T-helper 9 cell (primary cell): ENCODE measurements at regions not wholly inside any gene's neighbourhood (a gene's known extent, or its start where the extent isn't known, plus 50 kb on each side); places are given as distances from the start of the nearest gene placed in this dataset.

ENCODE experiments used
- DNase-seq: peaks from one replicate; pipeline ENCODE4 v3.0.0-alpha.2; 2020

DNA sequence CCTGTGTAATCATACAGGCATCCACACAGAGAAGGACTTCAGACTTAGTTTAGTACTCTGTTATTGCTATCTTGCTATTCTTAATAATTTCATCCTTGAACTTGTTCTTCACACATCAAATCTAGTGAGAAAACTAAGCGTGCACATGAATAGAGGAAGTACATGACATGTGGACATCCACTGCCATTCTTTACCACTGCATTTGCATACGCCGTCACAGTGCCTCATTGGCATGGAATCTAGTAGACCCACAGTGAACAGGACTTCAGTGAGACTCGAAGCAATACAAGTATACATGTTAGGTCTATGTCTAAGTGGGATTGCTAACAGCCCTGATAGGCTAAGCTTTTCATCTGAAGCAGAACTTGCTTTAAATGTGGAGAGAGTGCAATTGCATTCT lies 592.1 kb downstream of the TLE4 start:
- no peak for DNase-seq

DNA sequence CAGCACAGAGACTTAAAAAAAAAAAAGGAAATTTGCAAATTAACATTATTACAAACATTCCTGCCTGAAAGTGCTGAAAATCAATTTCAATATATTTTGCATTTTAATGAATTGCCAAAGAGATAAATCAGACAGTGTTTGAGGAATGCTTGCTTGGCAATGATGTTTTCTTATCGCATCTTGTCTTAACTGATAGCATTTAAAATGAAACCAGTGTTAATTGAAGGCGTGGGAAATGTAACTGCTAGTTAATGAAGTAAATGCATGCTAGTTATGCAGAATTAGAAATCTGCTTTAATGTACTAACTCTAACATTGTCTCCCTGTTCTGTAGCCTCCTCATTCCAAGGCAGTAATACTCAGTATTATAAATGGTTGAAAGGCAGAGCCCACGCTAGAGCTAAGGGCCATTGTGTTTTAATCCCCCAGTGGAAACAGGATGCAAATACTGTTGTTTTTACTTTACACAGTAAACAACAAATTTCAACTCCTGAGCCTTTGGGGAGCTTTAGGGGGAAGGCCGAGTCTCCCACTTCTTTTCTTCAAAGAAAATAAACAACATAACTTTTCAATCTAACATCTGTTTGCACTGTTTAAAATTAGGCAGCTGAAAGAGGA lies 586.9 kb downstream of the TLE4 start:
- DNase-seq = no peak

DNA sequence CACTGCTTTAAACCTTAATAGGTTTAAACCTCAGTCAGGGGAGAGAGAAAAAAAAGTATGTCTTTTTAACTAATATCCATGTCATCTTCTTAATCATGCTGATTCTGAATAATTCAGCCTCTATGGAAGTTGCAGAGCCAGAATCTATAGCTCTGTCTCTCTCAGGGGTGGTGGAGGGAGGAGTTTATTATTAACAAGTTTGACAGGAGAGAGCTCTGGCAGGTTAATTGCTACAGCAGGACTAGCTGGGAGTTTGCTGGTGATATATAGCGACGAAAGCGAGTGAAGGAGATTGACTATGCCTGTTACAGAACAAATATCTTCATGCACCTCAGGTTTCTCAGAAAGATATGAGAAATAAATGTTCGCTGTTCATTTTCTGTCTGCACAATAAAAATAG lies 586.4 kb downstream of the TLE4 start:
- DNase-seq = no peak

DNA sequence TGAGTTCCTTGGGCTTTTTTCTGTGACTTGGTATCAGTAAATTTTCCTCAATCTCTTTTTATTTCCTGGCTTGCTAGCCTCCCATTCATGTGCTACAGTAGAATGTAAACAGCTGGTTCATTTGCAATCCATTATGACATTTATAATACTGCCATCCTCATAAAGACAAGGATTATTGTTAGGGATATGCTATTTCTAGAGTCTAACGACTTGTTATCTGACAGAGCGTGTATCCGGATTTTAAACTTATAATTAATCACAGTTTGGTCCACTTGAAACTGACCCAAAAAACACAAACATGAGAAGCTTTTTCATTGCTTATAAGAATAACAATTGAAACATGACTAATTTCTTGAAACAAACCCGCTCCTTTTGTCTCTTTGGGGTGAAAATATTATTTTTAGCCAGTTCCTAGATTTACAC lies 585.8 kb downstream of the TLE4 start:
- no peak for DNase-seq

DNA sequence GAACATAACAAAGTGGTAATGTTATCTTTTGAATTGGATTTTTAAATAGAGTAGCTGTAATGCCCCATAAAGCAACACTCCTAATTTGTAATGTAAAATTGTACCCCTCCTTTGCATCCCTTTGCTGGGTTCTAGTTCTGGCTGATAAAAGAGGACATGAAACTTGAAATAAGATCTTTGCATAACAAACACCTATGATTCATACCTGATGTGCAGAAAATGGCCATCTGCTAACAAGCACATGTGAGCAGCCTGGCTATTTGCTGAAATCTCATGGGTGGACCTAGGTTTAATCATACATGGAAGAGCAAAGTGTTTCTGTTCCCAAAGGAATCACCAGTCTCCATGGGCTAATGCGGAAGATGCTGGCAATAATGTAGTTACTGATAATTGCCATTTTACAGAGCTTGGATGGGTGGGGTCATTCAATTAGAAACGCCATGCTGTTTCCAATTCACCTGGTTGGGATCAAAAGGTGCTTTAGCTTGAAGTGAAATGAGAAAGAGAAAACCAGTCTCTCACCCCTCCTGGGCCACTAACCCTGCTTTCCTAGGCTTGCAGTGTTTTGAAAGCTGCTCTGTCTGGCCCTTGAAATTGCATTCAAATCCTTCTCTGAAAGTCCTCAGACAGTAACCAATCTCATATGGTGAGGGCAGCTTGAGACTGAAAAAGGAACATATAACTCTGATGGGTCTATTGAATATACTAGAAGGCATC lies 585.1 kb downstream of the TLE4 start:
- DNase-seq = no peak

DNA sequence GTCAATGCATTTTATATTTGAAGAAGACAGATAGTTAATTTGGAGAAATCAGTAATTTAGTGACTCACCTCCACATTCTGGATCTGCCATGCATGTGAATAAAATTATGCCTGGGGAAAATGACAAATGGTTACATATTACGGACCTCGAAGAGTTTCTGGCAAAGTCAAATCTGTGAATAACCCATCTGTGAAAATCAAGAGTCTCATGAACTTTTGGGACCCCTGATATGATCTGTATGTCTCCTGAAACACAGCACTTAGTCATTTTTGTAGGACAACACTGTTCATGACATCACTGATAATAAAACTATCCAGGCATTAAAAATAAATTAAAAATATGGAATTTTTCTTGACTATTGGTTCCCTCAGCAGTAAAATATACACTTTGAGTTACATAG lies 584.5 kb downstream of the TLE4 start:
- no peak for DNase-seq

DNA sequence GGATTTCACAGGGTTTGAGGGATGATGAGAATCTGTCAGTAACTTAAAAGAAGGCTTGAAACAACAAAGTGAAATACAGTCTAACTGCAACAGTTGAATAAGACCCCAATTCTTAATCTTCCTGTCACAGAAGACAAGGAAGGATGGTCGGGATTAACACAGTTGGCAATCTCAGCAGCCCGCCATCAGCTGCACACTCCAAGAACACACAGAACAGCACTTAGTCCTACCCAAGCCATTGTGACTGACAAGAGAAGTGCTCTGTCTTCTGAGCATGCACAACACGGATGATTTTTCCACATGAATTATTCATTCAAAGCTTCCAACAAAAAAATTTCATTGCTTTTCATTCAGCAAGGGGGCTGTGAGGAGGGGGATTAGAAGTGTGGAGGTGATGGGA lies 576.1 kb downstream of the TLE4 start:
- no peak for DNase-seq

DNA sequence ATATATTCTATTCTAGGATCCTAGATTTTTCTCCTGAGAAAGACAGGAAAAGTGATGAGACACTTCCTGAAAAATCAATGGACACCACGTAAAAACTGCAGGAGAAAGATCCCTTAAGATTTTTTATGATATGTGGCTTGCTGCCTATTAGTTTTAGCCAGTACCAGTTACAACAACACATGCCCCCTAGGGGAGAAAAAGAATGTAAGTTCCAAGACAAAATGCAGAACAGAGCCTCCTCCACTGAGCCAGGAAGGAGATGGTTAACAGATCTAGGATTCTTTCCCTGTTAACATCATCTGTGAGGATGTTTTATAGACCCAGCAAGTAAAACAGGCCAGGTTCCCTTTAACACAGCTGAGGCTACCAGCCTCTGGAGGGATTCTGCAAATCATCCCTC lies 574.7 kb downstream of the TLE4 start:
- no peak for DNase-seq

DNA sequence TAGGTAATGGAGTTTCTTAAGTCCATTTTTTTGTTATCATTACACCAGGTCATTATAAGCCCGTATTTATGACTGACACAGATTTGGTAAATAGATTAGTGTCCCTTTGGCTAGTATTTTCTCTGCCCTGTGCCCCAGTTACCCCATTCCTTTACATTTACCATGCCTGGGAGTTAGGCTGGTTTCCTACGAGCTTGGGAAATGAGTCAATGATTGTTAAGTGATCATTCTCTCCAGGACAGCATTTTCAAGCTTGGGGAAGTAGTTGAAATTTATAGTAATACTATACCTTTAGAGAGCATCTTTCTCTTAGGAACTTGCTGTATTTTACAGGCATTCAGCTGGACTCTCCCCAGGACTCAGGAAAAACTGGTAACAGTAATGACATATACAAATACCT lies 573.1 kb downstream of the TLE4 start:
- no peak for DNase-seq

DNA sequence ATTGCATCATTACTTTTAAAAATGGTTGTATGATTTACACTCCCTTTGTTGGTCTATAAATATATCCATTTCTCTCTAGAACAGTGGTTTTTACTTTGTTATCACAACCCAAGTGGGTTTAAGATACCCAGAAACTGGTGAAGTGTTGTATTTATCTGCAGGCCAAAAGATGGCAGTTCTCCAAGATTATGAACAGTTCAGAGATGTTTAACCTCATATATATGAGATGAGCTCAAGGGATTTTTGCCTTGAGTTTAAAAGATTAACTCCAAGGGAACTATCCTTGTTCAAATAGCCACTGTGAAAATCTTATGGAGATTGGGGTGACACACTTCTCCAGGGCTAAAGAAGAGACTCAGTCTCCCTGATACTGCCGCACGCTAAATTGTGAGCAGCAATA lies 572.6 kb downstream of the TLE4 start:
- DNase-seq = no peak

DNA sequence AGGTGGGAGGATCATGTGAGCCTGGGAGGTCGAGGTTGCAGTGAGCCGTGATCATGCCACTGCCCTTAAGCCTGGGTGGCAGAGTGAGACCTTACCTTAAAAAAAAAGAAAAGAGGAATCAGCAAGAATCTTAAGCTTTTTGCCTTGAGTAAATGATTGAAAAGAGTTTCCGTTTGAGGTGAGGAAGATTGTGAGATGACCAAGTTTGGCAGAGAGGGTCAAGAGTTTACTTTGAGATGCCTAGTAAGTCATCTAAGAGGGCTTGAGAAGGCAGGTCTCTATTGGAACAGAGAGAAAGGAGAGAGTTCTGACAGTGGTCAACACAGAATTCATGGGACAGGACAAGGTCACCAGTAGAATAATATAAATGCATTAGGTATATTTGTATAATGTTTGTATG lies 572.1 kb downstream of the TLE4 start:
- DNase-seq = no peak

DNA sequence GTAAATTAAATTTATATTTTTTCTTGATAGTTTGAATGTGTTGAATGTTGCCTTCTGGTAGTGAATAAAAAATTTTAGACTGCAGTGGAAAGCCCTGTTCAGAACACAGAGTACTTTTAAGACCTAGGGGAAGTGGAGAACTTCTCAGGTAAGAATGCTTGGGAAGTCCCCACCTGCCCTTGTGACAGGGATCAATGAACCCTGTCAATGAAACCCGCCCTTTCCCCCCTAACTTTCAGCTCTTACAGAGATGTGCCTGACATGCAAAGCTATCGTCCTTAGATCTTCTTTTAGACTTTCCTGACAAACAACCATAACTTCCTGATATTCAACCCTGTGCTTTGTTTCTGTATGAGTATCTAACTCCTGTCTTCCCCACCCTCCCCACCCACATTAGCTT lies 562.7 kb downstream of the TLE4 start:
- no peak for DNase-seq

DNA sequence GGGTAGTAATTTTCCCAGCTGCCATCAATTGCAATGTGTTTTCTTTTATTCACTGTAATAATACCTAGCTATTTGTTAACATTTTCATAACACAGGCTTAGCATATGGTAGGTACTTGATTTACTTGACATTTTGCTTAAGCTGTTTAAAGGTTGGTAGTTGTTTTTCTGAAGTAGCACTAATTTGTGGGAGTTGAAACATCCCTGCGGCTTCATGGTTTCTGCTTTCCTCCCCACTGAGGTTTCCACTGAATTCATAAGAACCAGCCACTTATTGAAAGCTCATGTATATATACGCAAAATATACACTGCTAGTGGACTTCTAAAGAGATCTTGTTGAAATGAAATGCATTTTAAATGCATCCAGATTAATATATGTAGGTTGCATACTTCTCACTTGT lies 559.9 kb downstream of the TLE4 start:
- DNase-seq = no peak

DNA sequence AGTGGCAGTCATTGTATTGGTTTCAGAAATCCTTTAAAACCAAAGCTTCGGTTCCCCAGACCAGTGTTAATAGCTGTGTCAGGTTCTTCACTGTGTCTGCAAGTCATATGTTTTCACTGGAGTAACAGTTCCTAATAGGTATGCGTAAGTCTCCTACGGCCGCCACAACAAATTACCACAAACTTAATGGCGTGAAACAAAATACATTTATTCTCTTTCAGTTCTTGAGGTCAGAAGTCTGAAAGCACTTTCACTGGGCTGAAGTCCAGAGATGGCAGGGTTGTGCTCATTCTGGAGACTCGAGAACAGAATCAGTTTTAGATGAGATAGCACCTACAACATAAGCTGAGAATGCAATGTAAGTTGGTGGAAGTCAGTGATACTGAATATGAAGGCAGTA lies 556.2 kb downstream of the TLE4 start:
- DNase-seq = no peak

DNA sequence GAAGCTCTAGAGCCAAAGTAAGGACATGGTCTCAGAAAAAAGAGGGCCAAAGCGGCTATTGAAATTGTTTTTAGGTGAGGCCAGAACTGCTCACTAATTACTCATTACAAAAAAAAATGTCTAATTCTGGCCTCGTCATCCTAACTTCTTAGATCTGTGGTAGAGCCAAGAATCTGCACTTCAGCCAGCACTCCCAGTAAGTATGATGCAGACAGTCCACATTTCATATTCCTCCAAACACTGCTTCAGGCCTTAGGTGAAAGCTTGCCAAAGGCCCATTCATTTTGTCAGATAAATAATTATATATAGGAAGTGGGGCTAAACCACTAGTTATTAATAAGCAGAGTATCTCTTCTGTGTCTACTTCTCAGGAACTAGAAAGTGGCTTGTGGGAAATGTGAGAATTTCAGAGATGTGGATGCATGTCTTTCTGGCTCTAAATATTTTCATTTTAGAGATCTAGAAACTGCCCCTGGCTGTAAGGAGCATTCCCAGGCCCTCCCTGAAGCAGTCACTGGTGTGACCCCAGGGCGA lies 554.0 kb downstream of the TLE4 start:
- no peak for DNase-seq

DNA sequence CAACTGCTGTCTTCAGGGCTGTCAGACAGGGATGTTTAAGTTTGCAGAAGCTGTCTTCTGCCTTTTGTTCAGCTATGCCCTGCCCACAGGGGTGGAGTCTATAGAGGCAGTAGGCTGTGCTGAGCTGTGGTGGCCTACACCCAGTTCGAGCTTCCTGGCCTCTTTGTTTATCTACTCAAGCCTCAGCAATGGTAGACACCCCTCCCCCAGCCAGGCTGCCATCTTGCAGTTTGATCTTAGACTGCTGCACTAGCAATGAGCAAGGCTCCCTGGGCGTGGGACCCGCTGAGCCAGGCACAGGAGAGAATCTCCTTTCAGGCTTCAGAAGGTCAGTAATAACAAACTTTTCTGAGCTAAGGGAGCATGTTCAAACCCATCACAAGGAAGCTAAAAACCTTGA lies 545.3 kb downstream of the TLE4 start:
- no peak for DNase-seq

DNA sequence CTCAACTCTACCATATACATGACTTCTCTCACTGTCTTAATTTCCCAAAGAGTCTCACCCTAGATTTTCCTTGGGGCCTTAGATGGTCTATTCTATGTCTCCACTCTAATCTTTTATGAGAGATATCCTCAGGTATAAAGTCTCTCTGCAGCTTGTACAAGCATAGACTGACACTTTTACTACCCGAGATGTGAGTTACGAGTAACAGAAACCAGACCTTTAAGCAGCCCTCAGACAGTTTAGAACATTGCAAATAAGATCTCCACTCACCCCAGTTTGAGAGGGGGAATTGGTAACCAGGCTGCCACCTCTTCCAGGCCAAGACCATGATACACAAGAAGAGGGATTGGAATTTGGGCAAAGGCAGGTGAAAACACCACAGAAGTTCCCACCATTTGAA lies 542.5 kb downstream of the TLE4 start:
- DNase-seq = no peak

DNA sequence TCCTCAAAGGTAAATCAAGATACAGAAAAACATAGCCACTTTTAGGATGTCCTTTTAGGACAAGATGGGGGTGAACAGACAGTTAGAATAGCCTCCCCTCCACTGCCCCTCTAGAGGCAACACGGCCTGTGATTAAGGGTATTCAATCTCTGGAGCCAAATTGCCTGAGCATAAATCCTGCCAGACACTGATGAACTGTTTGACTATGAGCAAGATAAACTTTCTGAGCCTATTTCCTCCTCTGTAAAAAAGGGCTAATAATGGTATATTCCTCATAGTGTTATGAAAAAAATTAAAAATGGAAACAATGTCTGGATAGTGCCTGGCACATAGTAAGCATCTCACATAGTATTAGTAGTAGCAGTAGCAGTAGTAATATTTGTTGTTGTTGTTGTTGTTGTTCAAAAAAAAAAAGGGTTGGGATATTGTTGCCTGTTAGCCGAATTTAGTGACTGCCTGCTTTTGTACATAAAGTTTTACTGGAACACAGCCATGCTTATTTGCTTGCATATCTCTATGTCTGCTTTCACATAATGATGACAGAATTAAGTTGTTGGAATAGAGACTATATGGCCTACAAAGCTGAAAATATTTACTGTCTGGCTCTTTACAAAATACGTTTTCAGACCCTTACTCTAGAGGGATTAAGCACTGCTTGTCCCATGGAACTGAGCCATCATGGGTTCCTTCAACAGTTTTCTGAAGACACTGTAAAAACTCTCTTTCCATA lies 536.3 kb downstream of the TLE4 start:
- DNase-seq = no peak

DNA sequence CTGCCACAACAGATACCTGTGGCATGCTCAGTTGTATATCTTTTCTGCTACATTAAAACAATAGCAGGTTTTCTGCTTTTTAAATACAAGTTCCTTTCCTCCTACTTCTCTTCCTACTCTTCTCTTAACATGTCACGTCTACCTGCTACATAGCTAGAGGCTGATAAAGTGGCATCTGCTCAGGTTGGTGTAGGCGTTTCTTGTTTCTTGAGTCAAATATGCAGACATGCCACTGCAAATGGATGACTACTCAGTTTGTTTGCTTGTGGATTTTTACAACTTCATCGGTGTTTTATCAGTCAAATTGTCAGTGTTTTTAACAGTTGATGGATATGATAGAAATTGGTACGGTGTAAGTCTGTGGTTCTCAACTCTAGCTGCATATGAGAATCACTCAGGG lies 525.7 kb downstream of the TLE4 start:
- DNase-seq = no peak

DNA sequence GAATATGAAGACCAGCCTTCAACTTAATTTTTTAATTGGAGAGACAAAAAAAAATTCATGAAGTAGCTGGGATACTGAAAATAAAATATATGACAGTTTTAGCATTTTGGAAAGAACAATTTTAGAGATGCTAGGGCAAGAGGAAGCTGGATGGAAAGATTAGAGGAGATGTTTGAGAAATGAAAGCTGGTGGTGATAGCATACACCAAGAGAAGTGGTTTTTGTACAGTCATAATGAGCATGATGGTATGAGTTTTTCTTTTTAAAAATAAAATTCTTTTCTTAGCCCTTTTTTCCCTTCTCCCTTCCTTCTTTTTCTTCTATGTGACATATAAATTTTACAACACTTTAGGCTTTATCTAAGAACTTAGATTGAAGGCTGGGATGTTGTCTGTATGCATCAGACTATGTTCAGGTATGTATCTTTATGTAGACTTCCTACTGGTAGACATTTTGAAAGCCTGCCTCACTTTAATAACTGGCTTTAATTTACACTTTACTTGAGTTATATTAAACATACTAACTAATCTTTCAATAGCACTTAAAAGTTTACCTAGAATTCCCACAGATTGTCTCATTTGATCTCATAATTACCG lies 522.5 kb downstream of the TLE4 start:
- DNase-seq = no peak

DNA sequence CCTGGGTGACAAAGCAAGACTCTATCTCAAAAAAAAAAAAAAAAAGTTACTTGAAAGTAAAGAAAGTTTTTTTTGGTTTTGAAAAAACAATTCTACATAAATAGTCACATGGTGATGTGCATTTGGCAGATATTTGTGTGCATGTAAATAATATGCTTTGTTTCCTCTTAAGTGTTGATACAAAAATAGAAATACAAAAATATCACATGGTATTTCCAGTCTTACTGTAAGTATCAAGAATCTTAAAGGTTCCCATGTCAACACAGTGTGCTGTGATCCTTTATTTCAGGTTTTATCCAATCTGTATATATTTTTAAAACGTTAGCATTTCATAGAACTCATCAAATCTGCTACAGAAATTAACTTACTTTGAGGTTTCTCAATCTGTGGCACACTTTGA lies 521.9 kb downstream of the TLE4 start:
- DNase-seq = no peak

DNA sequence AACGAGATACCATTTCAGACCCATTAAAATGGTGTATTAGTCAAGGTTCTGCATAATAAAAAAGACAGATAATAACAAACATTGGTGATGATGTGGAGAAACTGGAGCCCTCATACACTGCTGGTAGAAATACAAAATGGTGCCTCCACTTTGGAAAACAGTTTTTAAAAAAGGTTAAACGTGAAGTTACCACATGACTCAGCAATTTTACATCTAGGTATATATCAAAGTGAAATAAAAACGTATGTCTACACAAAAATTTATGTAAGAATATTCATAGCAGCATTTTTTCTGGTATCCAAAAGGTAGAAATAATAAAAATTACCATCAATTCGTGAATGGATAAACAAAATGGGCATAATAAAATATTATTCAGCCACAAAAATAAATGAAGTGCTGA lies 519.8 kb downstream of the TLE4 start:
- DNase-seq = no peak

DNA sequence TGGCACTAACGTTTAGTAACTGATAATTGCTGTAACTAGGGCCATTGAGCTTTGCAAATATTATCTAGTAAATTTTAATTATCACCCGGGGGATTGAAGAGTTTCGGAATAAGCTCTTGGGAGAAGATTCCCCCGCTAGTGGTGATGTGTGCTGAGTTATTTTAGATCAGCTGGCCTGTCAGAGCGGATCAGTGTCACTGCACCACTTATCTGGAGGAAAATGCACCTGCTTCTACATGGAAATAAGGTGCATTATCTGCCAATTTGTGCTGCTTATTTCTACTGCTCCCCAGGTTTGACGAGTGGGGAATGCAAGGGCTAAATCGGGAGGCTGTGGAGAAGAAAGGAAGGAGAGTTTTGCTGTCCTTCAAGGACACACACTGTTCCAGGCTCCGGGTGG lies 518.6 kb downstream of the TLE4 start:
- DNase-seq = no peak
